NAMALWA (cell line): ENCODE measurements at regions not wholly inside any gene's neighbourhood (a gene's known extent, or its start where the extent isn't known, plus 50 kb on each side); places are given as distances from the start of the nearest gene placed in this dataset.
"Not testable (repeated sequence)": the region's sequence is repeated elsewhere in the genome, so short reads cannot be mapped to it uniquely, and the experiment has no call there.

ENCODE experiments used
- DNase-seq: peaks from one replicate; pipeline ENCODE4 v3.0.0-alpha.2; 2015; ENCODE audit warnings: low spot score

- DNase-seq, result no peak
Observed at GRCh38 chrX:22534643-22535042, 261.9 kb downstream of the CBLL2 start.

- no peak for DNase-seq
Observed at GRCh38 chrX:22536746-22537304, 264.1 kb downstream of the CBLL2 start.

- DNase-seq, result no peak
Observed at GRCh38 chrX:22538580-22538979, 265.9 kb downstream of the CBLL2 start.

- no peak for DNase-seq
Observed at GRCh38 chrX:22541926-22542325, 269.2 kb downstream of the CBLL2 start.

GRCh38 chrX:22542641-22543040 lies 269.9 kb downstream of the CBLL2 start:
- DNase-seq, result no peak

- DNase-seq, result no peak
Observed at GRCh38 chrX:22559506-22559905, 286.8 kb downstream of the CBLL2 start.

GRCh38 chrX:22575161-22575845 lies 302.6 kb downstream of the CBLL2 start:
- no peak for DNase-seq

- DNase-seq, result no peak
Observed at GRCh38 chrX:22577181-22577580, 304.5 kb downstream of the CBLL2 start.

GRCh38 chrX:22585831-22586230 lies 313.1 kb downstream of the CBLL2 start:
- no peak for DNase-seq

GRCh38 chrX:22589845-22590244 lies 317.1 kb downstream of the CBLL2 start:
- no peak for DNase-seq

GRCh38 chrX:22594766-22595165 lies 322.1 kb downstream of the CBLL2 start:
- no peak for DNase-seq

GRCh38 chrX:22603060-22603459 lies 330.3 kb downstream of the CBLL2 start:
- no peak for DNase-seq

- DNase-seq, result not testable (repeated sequence)
Observed at GRCh38 chrX:22609452-22609851, 336.7 kb downstream of the CBLL2 start.

- DNase-seq, result no peak
Observed at GRCh38 chrX:22616867-22617266, 344.2 kb downstream of the CBLL2 start.

- no peak for DNase-seq
Observed at GRCh38 chrX:22627576-22627975, 354.9 kb downstream of the CBLL2 start.

- no peak for DNase-seq
Observed at GRCh38 chrX:22628275-22628674, 355.6 kb downstream of the CBLL2 start.

- DNase-seq, result no peak
Observed at GRCh38 chrX:22629105-22629725, 356.5 kb downstream of the CBLL2 start.

- no peak for DNase-seq
Observed at GRCh38 chrX:22634083-22634482, 361.4 kb downstream of the CBLL2 start.

- DNase-seq, result no peak
Observed at GRCh38 chrX:22634751-22635150, 362.0 kb downstream of the CBLL2 start.

GRCh38 chrX:22648281-22648680 lies 351.5 kb upstream of the DDX53 start:
- no peak for DNase-seq

GRCh38 chrX:22650691-22651090 lies 349.1 kb upstream of the DDX53 start:
- DNase-seq, result no peak

GRCh38 chrX:22652596-22652995 lies 347.2 kb upstream of the DDX53 start:
- DNase-seq, result no peak

- no peak for DNase-seq
Observed at GRCh38 chrX:22660756-22661155, 339.0 kb upstream of the DDX53 start.

- DNase-seq, result no peak
Observed at GRCh38 chrX:22662776-22663175, 337.0 kb upstream of the DDX53 start.
